ENCODE measurements at regions not wholly inside any gene's neighbourhood (a gene's known extent, or its start where the extent isn't known, plus 50 kb on each side); places are given as distances from the start of the nearest gene placed in this dataset.

GRCh38 chr18:71049893-71050292, 761.0 kb downstream of the SOCS6 start:
- TF ChIP-seq EZH2 (IDR thresholded peaks at IDR 0.05; ENCODE audit: low read length) (no peak), CTCF (optimal IDR thresholded peaks at IDR 0.05 in 1 of 3, IDR thresholded peaks at IDR 0.05 in 1 of 3, conservative IDR thresholded peaks at IDR 0.05 in 1 of 3; ENCODE audit: extremely low read depth in 1 of 3, insufficient read depth in 2 of 3, low read length in 3 of 3) (no peak)
